HG03378 (cell line): ENCODE measurements at regions not wholly inside any gene's neighbourhood (a gene's known extent, or its start where the extent isn't known, plus 50 kb on each side); places are given as distances from the start of the nearest gene placed in this dataset.

Experiments used
- ATAC-seq: cut with Tn5 transposase; IDR thresholded peaks from one replicate; pipeline ENCODE4 v1.9.1; 2021; ENCODE audit warnings: mild to moderate bottlenecking, moderate library complexity; ENCODE audit not compliant: unreplicated experiment

DNA sequence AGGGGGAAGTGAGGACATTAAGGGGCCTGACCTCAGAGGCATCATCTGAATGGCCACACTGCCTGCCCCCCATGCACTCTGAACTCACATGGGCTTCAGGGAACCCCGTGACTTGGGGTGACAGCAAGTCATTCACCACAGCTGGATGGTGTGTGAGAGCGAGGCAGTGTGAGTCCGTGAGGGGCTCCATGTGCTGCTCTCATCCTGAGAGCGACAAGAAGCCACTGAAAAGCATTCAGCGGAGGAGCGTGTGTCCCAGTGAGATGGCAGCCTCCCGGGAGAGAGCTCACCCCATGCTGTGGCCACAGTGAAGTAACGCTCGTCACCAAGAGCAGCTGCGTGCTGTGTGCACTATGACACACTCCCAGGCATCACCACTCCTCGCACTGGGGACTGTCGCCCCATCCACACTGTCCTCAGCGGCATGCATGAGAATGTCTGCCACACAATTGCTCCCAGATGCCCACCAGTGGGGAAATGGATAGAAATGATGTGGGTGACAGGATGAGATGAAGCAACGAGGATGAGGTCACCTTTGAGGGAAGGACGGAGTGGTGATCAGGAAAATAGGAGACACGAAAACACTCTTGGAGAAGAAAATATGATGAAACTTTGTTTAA lies 213.0 kb upstream of the RAB6C start:
- no peak for ATAC-seq

DNA sequence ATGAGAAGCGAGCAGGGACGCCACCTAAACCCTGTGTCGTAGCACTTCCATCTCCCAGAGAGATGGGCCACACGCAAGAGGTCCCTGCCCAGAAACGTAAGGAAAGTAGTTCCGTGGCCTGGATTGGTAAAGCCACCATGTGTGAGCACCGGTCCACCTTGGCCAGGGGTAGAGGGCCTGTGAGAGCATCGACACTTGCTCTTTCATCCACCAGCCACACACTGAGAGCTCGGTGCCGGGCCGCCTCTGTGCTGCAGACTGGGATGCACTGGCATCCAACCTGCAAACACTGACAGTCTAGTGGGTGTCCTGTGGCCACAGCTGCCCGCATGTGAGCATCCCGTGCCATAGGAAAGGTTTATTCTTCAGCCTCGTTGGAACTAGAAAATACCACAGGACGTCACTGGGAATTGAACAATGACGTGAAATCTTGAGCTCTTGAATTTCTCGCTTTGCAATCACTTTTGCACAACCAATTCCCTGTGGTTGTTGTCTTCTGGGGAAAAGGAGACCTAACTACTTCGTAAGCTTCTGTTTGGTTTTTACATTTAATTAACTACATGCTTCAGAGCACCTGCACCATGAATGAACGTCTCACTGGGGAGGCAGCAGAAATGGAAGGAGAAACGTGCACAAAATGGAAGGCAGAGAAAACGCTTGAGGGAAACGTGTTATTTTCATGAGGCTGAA lies 212.0 kb upstream of the RAB6C start:
- no peak for ATAC-seq

DNA sequence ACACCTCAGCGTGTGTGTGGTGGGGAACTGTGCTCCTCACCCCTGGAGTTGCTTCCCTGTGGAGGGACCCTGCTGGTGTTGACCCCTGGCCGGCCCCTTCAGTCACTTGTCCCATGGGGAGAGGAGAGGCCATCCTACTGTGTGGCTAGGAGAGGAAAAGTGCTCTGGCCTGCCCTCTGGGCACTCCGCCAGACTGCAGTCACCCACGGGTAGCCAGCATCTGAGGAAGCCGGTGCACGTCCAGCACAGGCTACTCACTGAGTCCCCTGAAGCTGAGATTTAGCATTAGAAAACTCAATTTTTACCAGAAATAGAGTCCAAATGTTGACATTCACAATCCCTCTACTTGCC lies 211.5 kb upstream of the RAB6C start:
- no peak for ATAC-seq

DNA sequence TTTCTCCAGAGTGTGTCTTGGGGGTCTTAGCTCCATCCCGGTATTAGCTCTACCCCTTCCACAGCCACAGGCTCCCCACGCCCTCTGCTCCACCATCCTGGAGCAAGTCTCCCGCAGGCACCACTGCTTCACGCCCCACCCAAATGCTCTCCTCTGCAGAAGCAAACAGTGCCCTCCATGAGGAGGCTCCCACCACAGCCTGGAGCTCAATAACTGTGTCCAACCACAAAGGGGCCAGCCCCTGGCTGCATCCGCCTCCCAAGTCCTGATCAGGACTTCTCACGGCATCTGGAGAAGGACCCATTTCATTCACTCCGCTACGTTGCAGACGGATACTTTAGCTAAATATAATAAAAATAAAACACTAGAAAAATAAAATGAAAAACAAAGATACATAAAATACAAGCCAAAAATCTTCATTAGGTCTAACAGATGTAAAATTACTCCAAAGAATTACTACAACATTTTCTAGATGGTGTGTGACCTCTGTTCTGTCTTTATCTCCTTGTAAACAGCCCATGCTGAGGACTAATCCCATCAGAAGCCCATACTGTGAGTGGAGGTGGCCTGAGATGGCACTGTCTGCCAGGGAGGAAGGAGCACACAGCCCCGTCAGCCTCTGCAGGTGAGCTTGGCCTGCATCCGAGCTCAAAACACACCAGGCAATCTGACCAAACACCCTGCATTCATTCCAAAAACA lies 210.8 kb upstream of the RAB6C start:
- no peak for ATAC-seq

- no peak for ATAC-seq
These were observed 210.1 kb upstream of the RAB6C start for GRCh38 chr2:129769185-129769991.

- ATAC-seq, result no peak
These were observed 207.9 kb upstream of the RAB6C start for GRCh38 chr2:129771418-129772189.

GRCh38 chr2:129772190-129772579 lies 207.3 kb upstream of the RAB6C start:
- ATAC-seq, result no peak

- no peak for ATAC-seq
These were observed 203.4 kb upstream of the RAB6C start for GRCh38 chr2:129775952-129776653.

DNA sequence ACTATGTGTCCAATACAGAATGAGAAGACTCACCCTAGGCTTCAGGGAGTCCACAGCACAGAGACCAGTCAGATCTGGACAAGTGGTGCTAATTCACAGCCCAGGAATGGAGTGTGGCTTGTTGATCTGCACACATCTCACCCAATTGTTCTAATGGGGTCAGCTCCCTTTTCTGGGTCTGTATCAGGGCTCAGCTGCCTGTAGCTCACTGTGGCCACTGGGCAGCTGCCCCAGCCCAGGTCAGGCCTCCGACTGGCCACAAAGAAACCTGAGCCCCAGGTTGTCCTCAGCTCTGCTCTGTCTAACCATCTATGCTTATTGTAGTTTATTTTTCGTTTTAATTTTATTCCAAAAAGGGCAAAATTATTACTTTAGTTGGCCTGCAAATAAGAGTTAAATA lies 202.3 kb upstream of the RAB6C start:
- ATAC-seq, result no peak

GRCh38 chr2:129777762-129778583 lies 201.5 kb upstream of the RAB6C start:
- ATAC-seq, result no peak

DNA sequence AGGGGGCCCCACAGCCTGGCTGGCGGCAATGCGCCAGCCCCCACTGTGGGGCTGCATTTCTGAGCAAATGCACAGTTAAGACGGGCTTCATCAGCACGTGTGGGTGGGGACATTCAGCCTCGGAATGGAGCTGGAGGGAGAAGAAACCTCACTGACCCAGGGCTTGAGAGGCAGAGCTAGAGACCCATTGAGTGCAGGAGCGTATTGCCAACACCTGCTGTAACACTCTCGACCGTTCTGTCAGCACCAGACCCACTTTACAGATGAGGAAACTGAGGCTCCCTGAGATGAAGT lies 200.9 kb upstream of the RAB6C start:
- no peak for ATAC-seq

GRCh38 chr2:129779783-129780182 lies 199.7 kb upstream of the RAB6C start:
- no peak for ATAC-seq

- ATAC-seq, result no peak
These were observed 198.9 kb upstream of the RAB6C start for GRCh38 chr2:129780316-129781270.

GRCh38 chr2:129781749-129782632 lies 197.5 kb upstream of the RAB6C start:
- ATAC-seq, result no peak

DNA sequence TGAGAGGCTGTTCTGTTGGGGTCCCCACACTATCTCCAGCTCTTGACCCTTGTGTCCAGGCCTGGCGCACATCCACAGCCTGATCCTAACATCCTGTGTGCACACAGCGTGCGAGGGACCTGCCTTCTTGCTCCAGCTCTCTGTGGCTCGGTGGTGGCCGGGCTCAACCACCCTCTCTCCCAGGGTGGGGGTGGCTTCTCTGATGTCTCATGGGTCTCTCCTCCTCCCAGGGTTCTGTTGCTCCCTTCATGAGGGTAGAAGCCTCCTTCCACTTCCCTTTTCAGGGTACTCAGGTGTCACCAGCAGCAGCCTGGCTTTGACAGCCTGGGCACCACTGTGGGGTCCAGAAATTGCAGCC lies 196.9 kb upstream of the RAB6C start:
- no peak for ATAC-seq

DNA sequence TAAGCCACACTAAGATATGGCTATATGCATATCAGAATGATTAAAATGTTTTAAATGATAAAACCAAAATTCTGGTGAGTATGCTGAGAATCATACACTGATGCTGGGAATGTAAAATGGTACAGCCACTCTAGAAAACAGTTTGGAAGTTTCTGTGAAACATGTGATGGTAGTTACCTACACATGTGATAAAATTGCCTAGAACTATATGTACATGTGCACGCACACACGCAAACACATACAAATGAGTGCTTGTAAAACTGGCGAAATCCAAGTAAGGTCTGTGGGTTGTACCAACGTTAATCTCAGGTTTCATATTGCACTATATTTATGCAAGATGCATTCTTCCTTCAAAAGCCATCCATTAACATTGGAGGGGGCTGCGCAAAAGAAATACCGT lies 195.0 kb upstream of the RAB6C start:
- ATAC-seq, result no peak

DNA sequence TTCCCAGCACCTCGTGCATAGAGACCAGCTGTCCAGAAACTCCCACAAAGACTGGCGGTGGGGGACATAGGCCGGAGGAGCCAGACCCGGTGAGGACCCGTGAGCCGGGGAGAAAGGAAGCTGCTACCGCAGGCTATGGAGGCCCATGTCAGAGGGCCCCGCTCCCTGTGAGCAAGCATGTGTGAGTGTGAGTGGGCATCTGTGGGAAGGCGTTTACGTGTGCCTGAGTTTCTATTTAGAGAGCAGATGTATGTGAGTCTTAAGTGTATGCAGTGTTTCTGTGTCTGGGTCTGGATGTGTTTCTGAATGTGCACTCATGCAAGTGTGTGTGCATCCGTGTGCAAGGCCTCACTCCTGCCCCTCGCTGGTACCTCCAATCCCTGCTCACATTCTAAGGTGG lies 187.8 kb upstream of the RAB6C start:
- no peak for ATAC-seq
